HG02885 (cell line): ENCODE measurements at regions not wholly inside any gene's neighbourhood (a gene's known extent, or its start where the extent isn't known, plus 50 kb on each side); places are given as distances from the start of the nearest gene placed in this dataset.
A peak's percentile ranks its signal among the peaks of the same experiment; 100 is the strongest.

Source experiments
- ATAC-seq: cut with Tn5 transposase; IDR thresholded peaks from one replicate; pipeline ENCODE4 v1.9.1; 2021; ENCODE audit warnings: mild to moderate bottlenecking; ENCODE audit not compliant: unreplicated experiment, poor library complexity

DNA sequence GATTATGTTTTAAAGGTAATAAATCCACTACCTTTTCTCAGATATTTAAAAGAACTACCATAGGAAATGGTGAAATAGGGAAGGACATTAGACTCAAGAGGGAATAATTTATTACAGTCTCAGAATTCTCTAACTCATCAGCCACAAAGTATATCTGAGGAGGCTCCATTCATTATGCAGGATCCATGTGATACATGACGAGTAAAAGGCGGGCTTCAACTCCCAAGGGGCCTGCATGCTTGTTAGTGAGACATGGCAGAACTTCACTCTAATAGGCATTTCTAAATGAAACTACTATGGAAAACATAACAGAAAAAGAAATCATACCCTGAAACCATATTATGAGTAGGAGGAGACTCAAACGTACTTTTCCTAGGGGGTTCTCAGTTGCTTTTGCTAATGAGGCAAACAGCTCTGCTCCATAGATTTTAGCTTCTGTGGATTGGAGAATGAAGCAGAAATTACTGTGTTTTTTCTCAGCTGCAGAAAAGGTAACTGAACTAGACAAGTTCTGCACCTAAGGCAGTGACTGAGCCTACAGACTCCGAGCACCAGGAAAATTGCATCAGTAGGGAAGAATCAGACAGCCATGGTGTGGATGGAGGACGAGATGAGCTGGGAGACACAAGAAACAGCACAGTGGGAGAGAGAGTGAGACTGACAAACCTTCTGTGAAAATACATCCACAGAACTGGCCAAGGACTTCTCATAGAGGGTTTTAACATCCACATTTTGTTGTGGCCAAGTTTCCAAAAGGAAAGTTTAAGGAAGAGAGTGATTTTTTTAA, 254.6 kb upstream of the PRDM1 start:
- no peak for ATAC-seq

DNA sequence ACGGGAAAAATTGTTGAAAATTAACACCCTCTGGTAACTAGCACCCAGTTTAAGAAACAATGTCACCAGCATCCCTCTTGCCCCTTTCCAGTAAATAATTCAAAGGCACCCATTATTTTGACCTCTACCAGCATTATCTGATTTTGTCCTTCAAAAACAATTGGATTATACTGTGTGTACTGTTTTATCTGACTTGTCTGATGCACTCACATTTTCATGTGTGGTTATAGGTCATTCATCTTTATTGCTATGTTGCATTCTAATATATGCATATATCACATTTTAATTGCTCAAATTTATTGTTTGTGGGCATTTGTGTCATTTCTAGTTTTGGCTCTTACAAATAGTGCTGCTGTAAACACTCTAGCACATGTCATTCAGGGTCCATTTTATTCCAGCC, 260.9 kb upstream of the PRDM1 start:
- ATAC-seq: no peak

DNA sequence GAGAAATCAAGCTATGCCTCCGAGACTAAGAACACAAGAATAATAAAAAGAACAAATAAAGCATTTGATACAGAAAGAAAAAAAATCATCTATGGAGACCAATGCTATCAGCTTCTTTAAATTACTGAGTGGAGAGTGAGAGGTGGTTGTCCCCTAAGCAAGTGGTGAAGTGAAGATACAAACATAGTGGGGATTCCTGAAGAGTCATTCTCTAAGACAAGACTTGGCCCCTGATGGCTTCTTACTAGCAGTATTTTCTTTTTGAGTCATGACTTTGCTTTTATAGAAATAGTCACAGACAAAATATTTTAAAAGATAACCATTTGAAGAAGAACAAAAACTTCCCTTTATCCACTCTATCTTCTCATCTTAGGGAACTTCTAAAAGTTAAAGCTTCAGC, 261.4 kb upstream of the PRDM1 start:
- ATAC-seq: peak; percentile 52

DNA sequence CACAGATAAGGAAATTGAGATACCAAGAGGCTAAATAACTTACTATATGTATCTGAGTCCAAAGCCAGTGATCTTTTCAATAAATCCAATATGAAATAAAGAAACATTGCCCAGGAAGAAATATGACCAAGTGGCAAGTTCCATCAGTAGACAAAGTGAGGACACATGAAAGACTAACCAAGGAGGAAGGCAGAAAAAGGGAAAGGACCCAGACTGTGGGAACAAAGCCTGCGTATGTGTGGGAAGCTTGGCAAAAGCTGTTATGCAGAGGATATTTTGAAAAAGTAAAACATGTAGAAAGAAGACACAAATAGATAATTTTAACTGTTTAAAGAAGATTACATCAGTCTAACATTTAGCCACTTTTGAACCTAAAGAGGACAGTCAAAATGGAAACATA, 264.4 kb upstream of the PRDM1 start:
- no peak for ATAC-seq

DNA sequence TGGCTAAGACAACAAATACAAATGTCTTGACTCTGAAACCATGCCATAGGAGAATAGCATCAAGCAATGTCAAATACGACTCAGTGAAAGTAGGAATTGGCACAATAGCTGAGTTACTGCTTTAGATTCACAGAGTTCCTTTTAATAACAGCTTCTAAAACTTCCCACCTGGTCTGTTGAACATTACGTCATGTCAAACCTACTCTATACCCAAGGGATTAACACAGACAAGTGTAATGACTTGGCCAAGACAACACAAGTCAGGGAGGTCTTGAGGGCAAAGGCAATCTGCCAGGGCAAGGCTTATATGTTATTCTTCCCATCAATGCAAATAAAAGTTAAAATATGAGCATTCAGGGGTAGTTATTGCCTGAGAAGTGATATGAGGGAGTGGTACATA, 265.1 kb upstream of the PRDM1 start:
- ATAC-seq: no peak

DNA sequence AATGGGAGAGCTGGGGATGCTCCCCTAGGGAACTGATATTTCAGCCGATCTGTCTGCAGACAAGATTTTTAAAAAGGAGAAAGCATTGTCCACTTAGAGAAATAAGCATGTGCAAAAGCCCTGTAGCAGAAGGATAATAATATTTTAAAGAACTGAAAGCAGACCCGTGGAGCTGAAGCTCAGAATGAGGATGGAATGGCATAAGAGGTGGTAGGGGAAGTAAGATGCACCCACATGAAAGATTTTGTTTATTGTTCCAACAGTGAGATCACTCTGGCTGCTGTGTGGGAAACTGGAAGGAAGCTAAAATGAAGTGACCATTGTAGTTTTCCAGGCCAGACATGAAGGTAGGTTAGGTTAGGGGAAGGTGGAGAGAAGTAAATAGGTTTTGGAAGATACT, 266.4 kb upstream of the PRDM1 start:
- ATAC-seq: no peak

DNA sequence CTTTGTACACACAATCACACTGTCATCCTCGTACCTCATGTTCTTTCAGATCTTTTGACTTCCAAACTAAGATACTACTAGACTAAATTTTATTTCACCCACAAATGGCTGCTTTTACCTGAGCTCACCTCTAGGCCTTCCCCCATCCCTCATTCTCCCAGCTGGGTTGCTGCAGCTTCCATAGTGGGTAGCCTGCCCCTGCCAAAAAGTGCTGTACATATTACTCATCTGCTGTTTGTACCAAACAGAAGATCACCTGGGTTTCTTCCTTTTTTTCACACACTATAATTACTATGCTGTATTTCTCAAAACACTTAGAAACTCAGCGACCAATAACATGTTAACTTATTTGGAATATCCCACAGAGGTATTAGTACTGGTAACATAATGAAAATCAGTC, 267.6 kb upstream of the PRDM1 start:
- no peak for ATAC-seq

DNA sequence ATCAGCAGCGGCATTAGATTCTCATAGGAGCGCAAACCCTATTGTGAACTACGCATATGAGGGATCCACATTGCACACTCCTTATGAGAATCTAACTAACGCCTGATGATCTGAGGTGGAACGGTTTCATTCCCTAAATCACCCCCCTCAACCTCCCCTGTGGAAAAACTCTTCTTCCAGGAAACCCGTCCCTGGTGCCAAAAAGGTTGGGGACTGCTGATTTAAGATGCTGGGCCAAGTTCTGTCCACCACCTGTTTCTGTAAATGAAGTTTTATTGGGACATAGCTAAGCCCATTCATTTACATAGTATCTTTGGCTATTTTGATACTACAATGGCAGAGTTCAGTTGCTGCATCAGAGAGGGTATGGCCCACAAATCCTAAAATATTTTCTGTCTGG, 268.2 kb upstream of the PRDM1 start:
- no peak for ATAC-seq

DNA sequence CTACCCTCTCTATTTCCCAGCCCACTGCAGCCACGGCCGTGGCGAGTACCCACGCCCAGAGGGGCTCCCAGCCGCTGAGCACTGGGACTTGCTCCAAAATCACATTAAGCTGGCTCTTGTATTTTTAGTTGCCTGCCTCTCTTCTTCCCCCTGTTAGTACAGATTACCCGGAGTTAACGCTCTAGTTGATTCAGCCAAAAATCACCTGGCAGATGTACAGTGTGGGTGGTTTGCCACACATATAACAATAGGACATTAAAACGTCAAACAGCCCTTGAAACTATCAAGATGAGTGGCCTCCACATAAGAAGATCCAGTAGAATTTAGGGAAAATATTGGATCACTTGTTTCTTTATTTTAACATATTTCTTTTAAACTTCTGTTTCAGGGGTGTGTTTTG, 268.8 kb upstream of the PRDM1 start:
- no peak for ATAC-seq

DNA sequence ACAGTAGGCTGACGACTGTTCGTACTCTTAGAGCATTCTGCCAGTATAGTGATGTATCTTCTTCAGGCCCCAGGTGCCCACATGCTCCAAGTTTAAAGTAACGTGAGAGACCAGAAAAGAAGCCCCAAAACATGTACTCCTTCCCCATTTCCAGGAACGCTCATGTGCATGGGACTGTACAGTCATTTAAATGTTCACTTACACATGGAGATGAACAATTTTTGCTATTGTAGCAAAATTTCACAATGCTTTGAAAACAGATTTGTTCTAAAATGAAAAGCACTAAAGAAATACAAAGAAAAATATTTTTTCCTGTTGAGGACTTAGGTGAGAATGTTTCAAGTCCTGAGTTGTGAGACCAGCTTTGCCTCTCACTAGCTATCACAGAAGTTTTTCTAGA, 269.3 kb upstream of the PRDM1 start:
- no peak for ATAC-seq

DNA sequence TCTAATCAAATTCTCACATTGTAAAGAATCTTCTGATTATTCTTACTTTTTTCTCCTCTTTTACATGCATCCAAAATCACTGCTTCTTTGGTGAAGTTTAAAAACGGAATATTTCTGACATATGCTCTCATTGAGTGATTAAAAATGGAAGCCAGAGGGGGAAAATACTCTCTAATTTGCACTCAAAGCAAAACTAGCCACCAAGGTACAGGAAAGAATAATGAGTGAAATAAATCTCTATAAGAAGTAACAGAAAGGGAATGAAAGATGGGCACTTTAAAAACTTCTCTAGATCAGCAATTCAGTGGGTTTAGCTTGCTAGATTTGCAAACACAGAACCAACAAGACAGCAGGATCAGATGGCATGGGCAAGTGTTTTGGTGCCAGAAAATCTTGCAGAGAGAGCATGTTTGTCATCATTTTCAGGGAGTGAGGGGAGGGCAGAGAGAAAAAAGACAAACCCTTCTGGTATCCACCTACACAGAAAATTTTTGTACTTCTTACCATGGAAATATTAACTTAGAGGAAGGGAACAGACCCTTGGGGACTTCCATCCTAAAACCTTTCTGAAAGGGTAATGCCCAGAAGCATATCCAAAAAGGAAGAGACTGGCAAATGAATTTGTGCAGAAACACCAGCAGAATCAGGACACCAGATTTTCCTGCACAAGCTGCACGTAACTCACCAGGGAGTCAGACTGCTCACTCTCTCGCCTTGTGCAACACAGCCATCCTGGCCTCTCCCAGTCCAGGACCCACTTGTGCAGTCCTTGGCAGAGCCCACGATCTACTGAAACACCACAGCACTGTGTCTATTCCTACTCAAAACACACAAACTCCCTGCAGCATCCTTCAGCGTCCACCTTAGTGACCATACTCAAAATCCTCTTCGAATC, 270.2 kb upstream of the PRDM1 start:
- ATAC-seq: no peak

DNA sequence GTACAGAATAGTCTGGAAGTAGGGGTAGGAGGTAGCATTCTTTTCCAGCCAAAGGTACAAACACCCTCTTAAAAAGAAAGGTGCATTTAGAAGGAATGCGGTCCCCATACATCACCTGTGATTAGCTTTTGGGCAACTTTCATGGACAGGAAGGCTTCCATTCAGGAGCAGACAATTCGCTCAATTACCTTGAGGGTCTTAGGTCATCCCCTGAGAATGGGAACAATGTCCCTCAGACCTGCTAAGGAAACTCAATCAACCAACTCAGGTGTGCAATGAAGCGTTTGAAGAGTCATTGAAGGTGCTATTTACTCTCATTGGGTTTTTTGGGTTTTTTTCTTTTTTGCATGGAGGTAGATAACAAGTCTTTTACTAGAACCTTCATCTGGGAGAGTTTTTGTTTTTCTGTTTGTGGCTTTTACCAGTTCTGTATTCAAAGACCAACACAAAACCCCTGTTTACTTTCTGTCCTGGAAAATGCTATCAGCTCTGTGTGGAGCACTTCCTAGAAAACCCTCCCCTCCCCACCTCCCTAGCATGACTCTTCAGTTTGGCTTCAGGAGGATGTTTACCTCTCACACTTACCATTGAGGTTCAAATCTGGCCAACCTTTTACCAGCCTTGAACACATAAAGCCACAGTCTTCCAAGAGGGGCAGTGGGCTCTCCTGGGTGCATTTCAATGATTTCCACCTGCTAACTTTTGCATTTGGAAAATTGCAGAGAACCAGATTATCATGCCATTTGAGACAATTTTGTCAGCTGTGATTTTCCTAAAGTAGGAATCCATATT, 271.2 kb upstream of the PRDM1 start:
- no peak for ATAC-seq

DNA sequence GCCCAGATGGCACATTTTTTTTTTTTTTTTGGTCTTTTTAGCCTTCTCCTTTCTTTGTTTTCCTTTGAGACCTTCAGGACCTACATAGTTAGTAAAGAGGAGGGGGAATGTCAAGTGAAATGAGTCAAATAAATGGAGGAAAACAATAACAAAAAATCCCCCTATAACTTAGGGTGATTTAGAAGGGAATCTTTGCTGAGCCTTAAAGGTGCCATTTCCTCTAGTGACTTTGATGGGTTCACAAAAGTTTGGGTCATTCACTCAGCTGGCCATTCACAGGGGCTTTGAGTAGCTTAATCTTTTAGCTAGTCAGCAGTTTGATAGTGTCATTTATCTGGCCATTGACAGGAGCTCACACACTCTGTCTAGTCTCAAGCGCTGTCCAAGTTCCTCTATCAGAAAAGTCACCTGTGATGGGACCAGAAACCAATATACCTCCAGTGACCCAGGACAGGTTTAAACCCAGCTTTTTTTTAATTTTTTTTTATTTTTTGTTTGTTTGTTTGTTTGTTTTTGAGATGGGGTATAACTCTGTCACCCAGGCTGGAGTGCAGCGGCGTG, 275.1 kb upstream of the PRDM1 start:
- ATAC-seq: no peak

DNA sequence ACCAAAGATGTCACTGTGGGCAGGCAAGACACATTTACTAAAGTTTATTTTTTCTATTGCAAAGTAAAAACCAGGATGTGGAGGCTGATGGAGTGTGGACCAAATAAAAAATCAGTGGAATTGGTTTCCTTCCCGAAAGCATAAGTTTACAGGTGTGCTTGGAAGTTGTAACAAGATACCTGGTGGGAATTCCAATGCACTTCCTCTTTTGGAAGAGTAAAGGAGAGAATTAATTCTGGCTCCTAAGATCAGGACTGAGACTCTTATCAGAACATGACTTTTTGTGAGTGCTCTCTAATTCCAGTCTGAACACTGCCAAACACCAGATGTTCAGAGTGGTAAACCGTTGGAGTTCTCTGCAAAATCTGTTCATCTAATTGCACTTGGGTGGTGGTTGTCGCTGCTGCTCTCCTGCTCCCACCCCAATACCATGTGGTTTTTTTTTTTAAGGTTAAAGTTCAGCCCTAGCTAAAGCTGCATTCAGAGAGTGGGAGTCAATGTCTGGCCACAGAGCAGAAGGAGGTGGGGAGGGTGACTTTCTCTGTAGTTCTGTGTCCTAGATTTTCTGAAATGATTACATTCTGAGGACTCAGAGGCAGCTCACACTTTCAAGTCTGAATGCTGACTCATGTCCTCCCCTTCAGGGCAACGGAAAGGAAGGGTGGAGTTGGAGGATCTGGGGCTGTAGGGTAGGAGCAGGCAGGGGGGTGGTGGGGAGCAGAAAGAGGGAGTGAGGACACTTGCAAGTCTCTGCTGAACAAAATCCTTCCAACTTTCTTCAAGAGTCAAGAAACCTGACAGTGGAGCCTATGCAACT, 275.8 kb upstream of the PRDM1 start:
- ATAC-seq: peak; percentile 80

DNA sequence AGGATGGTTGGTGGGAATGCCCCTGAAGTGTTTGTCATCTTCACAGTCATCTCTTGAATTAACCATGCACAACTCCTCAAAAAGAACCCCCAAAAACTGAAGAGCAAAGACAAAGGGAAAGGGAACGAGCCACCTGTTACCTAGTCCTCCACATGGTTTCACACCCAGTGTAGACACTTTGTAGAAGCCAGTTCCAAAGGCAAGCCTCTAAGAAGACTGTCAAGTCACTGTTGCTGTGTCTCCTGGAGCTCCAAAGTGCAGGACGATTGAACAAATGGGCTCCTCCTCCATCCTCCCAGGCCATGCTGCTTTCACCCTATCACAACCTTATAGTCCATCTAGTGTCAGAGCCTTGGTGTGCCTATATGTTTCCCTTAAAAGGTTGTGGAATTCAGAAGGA, 277.6 kb upstream of the PRDM1 start:
- no peak for ATAC-seq

DNA sequence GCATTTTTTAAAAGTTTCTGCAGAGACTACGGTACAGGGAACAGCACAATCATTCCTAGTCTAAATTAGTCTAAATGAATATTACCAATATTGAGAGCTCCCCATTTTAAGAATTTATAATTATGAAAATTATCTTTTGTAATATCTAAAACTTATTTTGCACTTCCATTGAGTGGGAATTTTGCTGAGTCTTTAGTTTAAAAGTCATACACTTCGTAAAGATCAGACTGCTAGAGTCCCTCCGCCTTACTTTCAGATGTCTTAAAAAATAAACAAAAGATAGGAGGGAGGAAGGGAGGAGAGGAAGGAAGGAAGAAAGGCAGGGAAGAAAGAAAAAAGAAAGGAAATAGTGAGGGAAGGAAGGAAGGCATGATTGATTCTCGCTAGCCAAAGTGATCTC, 278.2 kb upstream of the PRDM1 start:
- no peak for ATAC-seq

DNA sequence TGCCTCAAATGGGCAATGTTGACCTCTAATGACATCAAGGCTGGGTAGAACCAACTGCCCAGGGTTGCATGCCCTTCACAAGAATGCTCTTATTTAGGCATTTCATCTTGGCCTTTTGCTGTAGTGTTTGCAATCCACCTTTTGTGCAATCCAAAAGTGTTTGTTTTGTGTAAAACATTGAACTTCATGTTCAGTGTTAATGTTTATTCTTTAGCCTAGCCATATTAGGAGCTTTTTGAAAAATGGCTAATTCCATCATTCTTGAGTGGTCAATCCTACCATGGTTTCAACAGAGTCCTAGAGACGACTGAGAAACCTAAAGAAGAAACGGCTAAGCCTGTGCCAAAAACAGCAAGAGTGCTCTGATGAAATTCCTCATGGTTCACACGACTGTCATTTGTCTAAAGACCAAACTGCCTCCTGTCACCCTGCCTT, 279.6 kb upstream of the PRDM1 start:
- ATAC-seq: no peak

DNA sequence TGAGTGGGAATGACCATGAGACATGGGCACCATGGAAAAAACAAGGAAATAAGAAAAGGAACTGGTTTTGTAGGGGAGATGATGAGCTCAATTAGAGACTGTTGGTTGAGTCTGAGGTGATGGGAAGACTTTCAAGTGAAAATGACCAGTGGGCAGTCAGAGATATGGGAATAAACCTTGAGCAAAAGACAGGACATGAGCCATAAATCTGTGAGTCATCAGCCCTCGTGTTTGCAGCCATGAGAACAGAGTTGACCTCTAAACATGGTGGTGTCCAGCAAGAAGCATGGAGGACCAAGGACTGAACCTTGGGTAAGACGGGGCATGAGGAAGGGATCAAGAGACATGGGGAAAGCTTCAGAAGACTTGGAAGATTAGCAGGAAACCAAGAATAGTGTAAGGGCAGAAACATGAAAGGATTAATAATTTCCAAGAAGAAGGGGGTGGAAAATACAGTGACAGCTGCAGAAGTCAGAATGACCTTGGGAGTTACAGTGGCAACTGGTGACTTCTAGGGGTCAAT, 280.6 kb upstream of the PRDM1 start:
- no peak for ATAC-seq

DNA sequence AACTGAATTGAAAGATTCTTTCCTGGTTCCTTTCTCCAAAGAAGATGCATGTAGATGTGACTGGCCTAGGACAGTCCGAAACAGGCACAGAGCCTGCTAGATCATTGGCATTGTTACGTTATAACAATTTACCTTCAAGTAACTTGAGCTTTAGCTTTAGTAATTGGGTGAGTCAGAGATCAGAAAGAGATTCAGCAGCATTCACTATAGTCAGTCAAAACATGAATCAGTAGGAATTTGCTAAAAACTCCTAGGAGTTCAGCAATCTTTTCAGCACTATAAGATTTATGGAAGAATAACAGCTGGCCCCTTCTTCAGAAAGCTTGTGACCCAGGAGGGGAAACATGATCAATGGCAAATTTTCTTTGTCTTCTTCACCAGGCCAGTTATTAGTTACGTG, 281.7 kb upstream of the PRDM1 start:
- no peak for ATAC-seq

DNA sequence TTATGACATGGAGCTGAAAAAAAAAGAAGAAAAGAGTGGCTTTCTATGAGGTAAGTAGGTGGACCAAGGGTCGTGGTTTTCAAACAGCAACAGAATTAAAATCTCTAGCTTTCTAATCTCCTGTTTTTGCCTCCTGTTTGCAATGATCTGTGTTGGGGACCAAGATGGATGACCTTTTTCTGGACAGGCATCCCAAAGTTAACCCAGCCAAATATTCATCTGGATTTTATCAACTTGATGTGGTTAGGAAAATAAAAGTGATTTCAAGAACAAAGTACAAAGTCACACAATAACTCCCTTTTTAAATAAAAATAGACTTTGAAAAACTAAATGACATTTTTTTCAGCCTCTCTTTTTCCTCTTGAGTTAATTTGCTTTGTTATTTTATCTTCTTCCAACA, 282.1 kb upstream of the PRDM1 start:
- no peak for ATAC-seq
